ENCODE measurements at regions not wholly inside any gene's neighbourhood (a gene's known extent, or its start where the extent isn't known, plus 50 kb on each side); places are given as distances from the start of the nearest gene placed in this dataset.

GRCh38 chr6:4365686-4366085 lies 230.3 kb upstream of the ECI2 start:
- no peaks in the 10 kb centered on the region for H3K9me2 ChIP-seq (ENCODE audit: insufficient read depth, low read length)
- H3F3A ChIP-seq (ENCODE audit: insufficient read depth, low read length, poor library complexity, severe bottlenecking), result no peaks in the 10 kb centered on the region
- no peak for TF ChIP-seq SMC3 (conservative IDR thresholded peaks at IDR 0.05; ENCODE audit: poor library complexity)
- no peak for TF ChIP-seq EP300 (conservative IDR thresholded peaks at IDR 0.05; ENCODE audit: poor library complexity, severe bottlenecking)
- no peak for TF ChIP-seq MXI1 (conservative IDR thresholded peaks at IDR 0.05; ENCODE audit: poor library complexity, severe bottlenecking)
- TF ChIP-seq REST (IDR thresholded peaks at IDR 0.05; ENCODE audit: borderline replicate concordance), result no peak
- no peak for TF ChIP-seq RAD21 (conservative IDR thresholded peaks at IDR 0.05)
- no peak for TF ChIP-seq EZH2 (IDR thresholded peaks at IDR 0.05; ENCODE audit: borderline replicate concordance, insufficient read depth, low read length, poor library complexity, severe bottlenecking)
- no peak for TF ChIP-seq POLR2AphosphoS5 (IDR thresholded peaks at IDR 0.05)
- TF ChIP-seq CTCF (IDR thresholded peaks at IDR 0.05; ENCODE audit: poor library complexity, severe bottlenecking), result no peak
- no peak for TF ChIP-seq TAF1 (IDR thresholded peaks at IDR 0.05; ENCODE audit: low read depth)
- no peak overlapping the region for H3K4me3 ChIP-seq (ENCODE audit: low read length)
- no peaks in the 10 kb centered on the region for H3K27me3 ChIP-seq (ENCODE audit: insufficient read depth, low read depth, low read length)
- H4K20me1 ChIP-seq (ENCODE audit: insufficient read depth), result no peaks in the 10 kb centered on the region
- no peak overlapping the region for H3K27ac ChIP-seq (ENCODE audit: low read length)
- H2AFZ ChIP-seq (ENCODE audit: low read depth, low read length), result no peak overlapping the region
- no peaks in the 10 kb centered on the region for H3K36me3 ChIP-seq (ENCODE audit: insufficient read depth, low read length)
- no peak overlapping the region for H3K4me2 ChIP-seq (ENCODE audit: low read length)
- no peaks in the 10 kb centered on the region for H3K79me2 ChIP-seq (replicated peaks; ENCODE audit: insufficient read depth, low read length)
- H3K9me3 ChIP-seq (ENCODE audit: low read length), result no peaks in the 10 kb centered on the region
- H3K9ac ChIP-seq (ENCODE audit: low read length), result no peak overlapping the region

- Histone ChIP-seq H3K9ac (ENCODE audit: low read length) (no peak overlapping the region), H3K4me2 (ENCODE audit: low read length) (no peak overlapping the region), H3K27ac (ENCODE audit: low read length) (no peak overlapping the region), H3K9me2 (ENCODE audit: insufficient read depth, low read length) (no peaks in the 10 kb centered on the region), H3F3A (ENCODE audit: insufficient read depth, low read length, poor library complexity, severe bottlenecking) (no peaks in the 10 kb centered on the region), H2AFZ (ENCODE audit: low read depth, low read length) (no peak overlapping the region), H3K27me3 (ENCODE audit: insufficient read depth, low read depth, low read length) (no peaks in the 10 kb centered on the region), H3K4me3 (ENCODE audit: low read length) (no peak overlapping the region), H3K36me3 (ENCODE audit: insufficient read depth, low read length) (no peaks in the 10 kb centered on the region), H3K9me3 (ENCODE audit: low read length) (no peaks in the 10 kb centered on the region), H3K79me2 (replicated peaks; ENCODE audit: insufficient read depth, low read length) (no peaks in the 10 kb centered on the region), H4K20me1 (ENCODE audit: insufficient read depth) (no peaks in the 10 kb centered on the region)
- no peak for TF ChIP-seq EZH2 (IDR thresholded peaks at IDR 0.05; ENCODE audit: borderline replicate concordance, insufficient read depth, low read length, poor library complexity, severe bottlenecking)
- no peak for TF ChIP-seq RAD21 (conservative IDR thresholded peaks at IDR 0.05)
- no peak for TF ChIP-seq POLR2AphosphoS5 (IDR thresholded peaks at IDR 0.05)
- no peak for TF ChIP-seq TAF1 (IDR thresholded peaks at IDR 0.05; ENCODE audit: low read depth)
- TF ChIP-seq MXI1 (conservative IDR thresholded peaks at IDR 0.05; ENCODE audit: poor library complexity, severe bottlenecking), result no peak
- TF ChIP-seq EP300 (conservative IDR thresholded peaks at IDR 0.05; ENCODE audit: poor library complexity, severe bottlenecking), result no peak
- no peak for TF ChIP-seq SMC3 (conservative IDR thresholded peaks at IDR 0.05; ENCODE audit: poor library complexity)
- no peak for TF ChIP-seq CTCF (IDR thresholded peaks at IDR 0.05; ENCODE audit: poor library complexity, severe bottlenecking)
- no peak for TF ChIP-seq REST (IDR thresholded peaks at IDR 0.05; ENCODE audit: borderline replicate concordance)
These were observed 229.3 kb upstream of the ECI2 start for GRCh38 chr6:4364711-4365110.
